ENCODE measurements at regions not wholly inside any gene's neighbourhood (a gene's known extent, or its start where the extent isn't known, plus 50 kb on each side); places are given as distances from the start of the nearest gene placed in this dataset.
A peak's percentile ranks its signal among the peaks of the same experiment; 100 is the strongest.

GRCh38 chr11:127627629-127628457, 627.3 kb upstream of the KIRREL3 start:
- DNase-seq, result no peak

DNA sequence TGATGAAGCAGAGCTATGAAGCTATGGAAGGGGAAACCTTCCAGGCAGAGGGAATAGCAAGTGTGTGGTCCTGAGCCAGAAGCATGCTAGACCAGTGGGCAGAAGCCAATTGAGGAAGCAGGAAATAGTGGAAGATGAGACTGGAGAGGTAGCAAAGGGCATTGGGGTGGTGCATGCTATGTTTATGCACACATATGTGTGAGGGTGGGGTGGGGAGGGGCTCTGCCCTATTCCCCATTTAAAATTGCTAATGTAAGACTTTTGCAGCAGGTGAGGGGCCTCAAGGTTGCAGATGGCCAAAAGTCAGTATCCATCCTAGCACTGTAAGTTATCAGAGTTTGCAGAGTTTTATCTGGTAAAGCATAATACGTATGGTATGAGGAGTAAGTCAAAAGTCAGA, 626.6 kb upstream of the KIRREL3 start:
- DNase-seq, result no peak

- no peak for DNase-seq
These were observed 624.8 kb upstream of the KIRREL3 start for GRCh38 chr11:127625402-127625801.

DNA sequence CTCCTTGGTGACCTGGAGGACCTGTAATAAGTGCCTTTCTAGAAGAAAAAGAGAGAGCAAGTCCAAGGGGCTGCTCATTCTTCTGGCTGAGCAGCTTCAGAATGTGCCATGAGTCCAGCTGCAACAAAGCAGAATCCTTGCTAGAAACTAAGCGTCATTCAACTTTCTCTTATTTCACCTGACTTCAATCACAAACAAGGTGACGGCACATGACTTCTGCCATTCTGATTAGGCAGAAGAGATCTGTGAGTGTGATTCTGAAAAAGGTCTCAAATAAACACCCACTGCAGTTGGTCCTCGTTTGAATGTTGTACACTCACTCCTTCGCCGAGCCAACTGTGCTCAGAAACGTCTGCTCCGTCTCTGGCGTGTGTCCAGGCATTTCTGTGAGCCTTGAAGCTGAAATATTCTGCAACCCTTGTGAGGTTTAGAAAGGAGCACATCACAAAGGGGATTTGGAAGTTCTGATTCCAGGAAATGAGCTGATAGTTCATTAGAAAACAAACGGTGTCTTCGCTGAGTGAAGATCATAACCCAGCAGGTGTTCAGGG, 623.8 kb upstream of the KIRREL3 start:
- DNase-seq, result no peak

DNA sequence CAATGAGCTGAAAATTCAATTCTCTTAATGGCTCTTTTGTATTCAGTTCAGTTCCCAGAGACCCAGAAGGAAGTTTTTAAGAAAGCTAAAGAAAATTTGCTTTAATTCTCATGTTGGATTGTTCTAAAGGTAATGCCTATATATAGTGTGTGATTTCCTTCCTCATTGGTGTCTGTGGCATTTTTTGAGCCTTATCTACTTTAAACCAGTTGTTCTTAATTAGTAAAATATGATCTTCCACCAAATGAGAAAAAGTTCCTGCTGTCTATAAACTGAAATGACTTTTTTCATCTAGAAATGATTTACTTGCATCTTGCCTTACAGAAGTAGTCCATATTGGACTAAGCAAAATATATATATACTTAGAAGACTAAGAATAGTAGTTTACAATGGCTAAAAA, 622.1 kb upstream of the KIRREL3 start:
- DNase-seq, result no peak

DNA sequence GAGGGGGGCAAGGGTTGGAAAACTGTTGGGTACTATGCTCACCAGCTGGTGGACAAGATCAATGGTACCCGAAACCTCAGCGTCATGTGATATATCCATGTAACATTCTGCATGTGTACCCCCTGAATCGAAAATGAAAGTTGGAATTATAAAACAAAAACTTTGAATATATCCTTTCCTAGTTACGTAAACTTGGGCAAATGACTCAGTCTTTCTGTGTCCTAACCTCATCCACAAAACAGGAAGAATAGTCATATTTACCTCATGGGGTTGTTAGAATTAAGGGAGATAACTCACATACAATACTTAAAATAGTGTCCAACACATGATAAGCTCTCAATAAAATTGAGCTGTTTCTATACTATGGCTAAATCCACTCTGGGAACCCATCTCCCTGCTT, 620.1 kb upstream of the KIRREL3 start:
- DNase-seq, result peak; percentile 43

DNA sequence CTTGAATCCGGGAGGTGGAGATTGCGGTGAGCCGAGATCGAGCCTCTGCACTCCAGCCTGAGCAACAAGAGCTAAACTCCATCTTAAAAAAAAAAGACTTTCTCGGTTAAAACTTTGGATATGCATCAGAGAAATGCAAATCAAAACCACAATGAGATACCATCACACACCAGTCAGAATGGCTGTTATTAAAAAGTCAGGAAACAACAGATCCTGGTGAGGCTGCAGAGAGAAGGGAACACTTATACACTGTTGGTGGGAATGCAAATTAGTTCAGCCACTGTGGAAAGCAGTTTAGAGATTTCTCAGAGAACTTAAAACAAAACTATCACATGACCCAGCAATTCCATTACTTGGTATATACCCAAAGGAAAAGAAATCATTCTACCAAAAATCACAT, 619.4 kb upstream of the KIRREL3 start:
- DNase-seq, result no peak

- no peak for DNase-seq
These were observed 618.2 kb upstream of the KIRREL3 start for GRCh38 chr11:127618721-127619120.

- DNase-seq, result no peak
These were observed 615.6 kb upstream of the KIRREL3 start for GRCh38 chr11:127616158-127616557.

GRCh38 chr11:127612607-127613006, 612.0 kb upstream of the KIRREL3 start:
- DNase-seq, result no peak

GRCh38 chr11:127609025-127609773, 608.6 kb upstream of the KIRREL3 start:
- DNase-seq, result no peak

GRCh38 chr11:127607487-127608085, 607.0 kb upstream of the KIRREL3 start:
- no peak for DNase-seq

DNA sequence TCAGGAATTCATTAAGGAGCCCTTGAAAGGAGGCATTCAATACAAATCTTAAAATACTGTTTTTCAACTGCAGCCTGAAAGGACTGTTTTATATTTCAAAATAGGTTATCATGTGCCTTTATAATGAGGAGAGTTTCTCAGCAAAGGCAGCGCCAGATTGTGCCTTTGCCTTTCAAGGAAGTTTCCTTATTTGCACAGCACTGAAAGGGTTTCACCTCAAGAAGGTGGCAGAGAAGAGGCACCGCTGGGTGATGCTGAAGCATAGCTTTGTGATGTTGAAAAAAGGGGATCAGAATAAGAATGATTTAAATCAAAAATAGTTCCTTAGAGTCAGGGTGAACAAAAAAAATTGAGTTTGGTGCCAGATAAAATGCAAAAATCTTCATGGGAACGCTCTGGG, 601.0 kb upstream of the KIRREL3 start:
- DNase-seq, result no peak

DNA sequence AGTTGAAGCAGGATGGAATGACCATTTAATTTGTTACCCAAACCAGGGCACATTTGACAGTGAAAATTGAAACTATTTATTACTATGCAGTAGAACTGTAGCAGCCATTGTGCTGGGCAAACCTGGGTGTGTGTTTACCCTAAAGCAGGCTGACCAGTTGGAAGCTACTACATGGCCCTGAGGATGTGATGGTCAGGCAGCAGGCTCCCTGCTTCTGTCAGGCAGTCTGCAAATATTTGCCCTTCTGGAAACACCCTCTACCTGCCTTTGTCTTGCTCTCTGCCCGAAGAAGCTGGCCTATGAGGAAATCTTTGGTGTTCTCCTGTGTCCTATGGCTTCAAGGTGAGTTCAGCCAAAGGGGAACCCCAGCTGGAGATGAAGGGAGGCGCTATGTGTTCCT, 600.1 kb upstream of the KIRREL3 start:
- no peak for DNase-seq

GRCh38 chr11:127598476-127598875, 597.9 kb upstream of the KIRREL3 start:
- DNase-seq, result peak; percentile 45

DNA sequence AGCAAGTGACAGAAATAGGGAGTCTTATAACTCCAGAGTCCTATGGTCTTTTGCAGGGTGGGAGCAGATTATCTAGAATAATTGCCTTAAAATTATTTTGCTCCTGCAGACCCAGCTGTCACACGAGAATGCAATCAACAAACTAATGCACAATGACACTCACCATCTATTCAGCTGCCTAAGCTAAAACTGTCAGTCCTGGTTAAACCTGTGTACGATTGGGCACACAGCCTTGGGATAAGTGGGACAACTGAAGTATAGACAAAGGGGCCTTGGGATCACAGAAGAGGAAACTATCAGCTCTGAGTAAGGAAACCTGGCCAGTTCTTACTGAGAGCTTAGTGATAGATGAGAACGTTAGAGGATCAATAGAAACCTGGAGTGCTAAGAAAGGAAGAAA, 595.9 kb upstream of the KIRREL3 start:
- DNase-seq, result no peak

DNA sequence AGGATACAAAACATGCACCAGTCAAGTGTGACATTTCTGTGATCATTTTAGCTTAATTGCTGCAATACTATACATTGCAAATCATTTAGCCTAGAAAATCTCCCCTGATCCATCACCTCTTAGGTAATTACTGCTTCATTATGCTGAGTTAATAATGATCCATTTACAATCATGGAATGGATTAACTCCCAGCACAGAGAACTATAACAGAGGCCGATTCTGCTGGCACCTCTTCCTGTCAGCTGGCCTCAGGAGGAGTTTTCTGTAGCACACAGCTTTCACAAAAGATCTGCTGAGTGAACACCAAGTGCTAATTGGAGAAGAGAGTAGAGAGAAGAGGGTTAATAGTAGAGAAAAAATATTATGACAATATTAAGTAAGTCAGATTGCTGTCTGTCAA, 591.8 kb upstream of the KIRREL3 start:
- DNase-seq, result no peak

- DNase-seq, result no peak
These were observed 589.7 kb upstream of the KIRREL3 start for GRCh38 chr11:127590314-127590713.

DNA sequence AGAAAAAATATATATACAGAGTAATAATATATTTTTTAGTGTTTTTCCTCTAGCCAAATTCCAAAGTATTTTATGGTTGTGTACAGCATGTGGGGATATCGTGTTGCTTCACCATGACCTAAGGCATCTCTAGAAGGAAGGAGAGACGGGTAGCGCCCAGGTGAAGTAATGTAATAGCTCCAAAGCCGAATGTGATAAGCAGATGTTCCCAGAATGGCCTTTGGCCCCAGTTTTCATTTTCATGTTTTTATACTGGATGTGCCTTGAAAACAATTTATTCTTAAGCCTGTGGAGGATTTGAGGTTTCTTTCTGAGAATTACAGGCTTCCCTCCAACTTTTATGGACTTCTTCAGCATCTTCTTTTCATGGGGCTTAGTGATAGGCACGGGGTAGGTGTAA, 587.9 kb upstream of the KIRREL3 start:
- no peak for DNase-seq

GRCh38 chr11:127587511-127587910, 586.9 kb upstream of the KIRREL3 start:
- no peak for DNase-seq

DNA sequence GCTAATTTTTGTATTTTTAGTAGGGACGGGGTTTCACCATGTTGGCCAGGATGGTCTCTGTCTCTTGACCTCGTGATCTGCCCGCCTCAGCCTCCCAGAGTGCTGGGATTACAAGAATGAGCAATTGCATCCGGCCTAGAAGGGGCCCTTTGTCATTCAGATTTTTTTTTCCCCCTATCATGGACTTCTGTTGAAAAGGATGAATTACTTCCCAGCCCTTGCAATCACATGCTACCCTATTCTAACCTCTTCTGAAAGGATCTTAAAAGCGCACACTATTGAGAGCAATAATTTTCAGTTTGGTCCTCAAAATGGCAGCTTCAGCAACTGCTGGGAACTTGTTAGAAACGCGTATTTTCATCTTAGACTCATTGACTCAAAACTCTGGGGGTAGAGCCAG, 575.6 kb upstream of the KIRREL3 start:
- DNase-seq, result no peak

DNA sequence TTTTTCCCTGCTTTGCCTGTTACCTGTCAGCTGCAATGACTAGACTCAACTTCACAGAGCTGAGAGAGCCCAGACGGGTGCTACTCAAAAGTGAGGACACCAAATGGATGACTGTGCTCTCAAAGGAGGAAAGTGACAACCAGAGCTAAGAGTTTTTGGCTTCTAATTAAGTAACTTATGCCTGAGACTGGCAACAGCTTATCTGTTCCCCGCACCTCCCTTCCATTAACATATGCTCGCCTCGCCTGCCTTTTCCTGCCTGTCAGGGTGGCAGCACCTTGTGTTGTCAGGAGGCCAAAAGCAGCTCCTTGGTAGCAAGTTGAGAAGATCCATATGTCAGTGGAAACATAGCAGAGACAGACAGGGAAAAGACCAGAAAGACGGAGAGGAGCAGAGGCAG, 573.9 kb upstream of the KIRREL3 start:
- no peak for DNase-seq

DNA sequence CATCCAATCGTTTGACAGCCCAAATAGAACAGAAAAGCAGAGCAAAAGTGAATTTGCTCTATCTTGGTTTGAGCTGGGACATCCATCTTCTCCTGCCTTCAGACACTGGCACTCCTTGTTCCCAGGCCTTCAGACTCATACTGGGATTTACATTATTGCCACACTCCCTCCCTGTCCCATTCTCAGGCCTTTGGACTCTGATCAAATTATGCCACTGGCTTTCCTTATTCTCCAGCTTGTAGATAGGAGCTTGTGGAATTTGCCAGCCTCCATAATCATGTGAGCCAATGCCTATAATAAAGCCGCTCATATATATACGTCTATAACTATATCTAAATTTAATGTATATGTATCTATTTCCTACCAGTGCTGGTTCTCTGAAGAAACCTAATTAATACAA, 568.3 kb upstream of the KIRREL3 start:
- DNase-seq, result no peak

All from OCI-M1 (cell line).